CD14-positive monocyte (primary cell): ENCODE measurements at regions not wholly inside any gene's neighbourhood (a gene's known extent, or its start where the extent isn't known, plus 50 kb on each side); places are given as distances from the start of the nearest gene placed in this dataset.
A peak's percentile ranks its signal among the peaks of the same experiment; 100 is the strongest.

Experiments used
- DNase-seq, 3 donors: peaks; one replicate each; pipeline ENCODE4 v3.0.0-alpha.2; 2011 to 2022
- H2AFZ ChIP-seq: 2 replicates; pipeline ENCODE4 v1.6.0; 2012; ENCODE audit warnings: mild to moderate bottlenecking, low read depth, low read length, inconsistent platforms; ENCODE audit not compliant: insufficient read depth, poor library complexity, severe bottlenecking
- H3K27ac ChIP-seq, 2 donors: 1 replicate in 1 of 2; 2 replicates in 1 of 2; pipeline ENCODE4 v1.5.1; 2012 to 2013; ENCODE audit warnings: low read length in 2 of 2, control low read depth in 1 of 2, inconsistent platforms in 1 of 2, low read depth in 1 of 2, mild to moderate bottlenecking in 1 of 2
- H3K27me3 ChIP-seq, 2 donors: one replicate each; pipeline versions ENCODE4 v1.6.0 to v1.6.1; 2011 to 2013; ENCODE audit warnings: low read length in 2 of 2; ENCODE audit not compliant: control insufficient read depth in 2 of 2, insufficient read depth in 2 of 2
- H3K36me3 ChIP-seq, 2 donors: replicated peaks in 1 of 2; 1 replicate in 1 of 2; 2 replicates in 1 of 2; pipeline versions ENCODE4 v1.5.1 to v1.6.1; 2012 to 2013; ENCODE audit warnings: low read length in 2 of 2, control low read depth in 1 of 2, inconsistent platforms in 1 of 2, mild to moderate bottlenecking in 1 of 2; ENCODE audit not compliant: insufficient read depth in 2 of 2, control insufficient read depth in 1 of 2
- H3K4me1 ChIP-seq, 2 donors: 1 replicate in 1 of 2; 2 replicates in 1 of 2; pipeline versions ENCODE4 v1.5.1 to v1.6.1; 2012 to 2013; ENCODE audit warnings: low read length in 2 of 2, control low read depth in 1 of 2, inconsistent platforms in 1 of 2, mild to moderate bottlenecking in 1 of 2, moderate library complexity in 1 of 2; ENCODE audit not compliant: insufficient read depth in 2 of 2, control insufficient read depth in 1 of 2
- H3K4me2 ChIP-seq: replicated peaks from 2 replicates; pipeline ENCODE3; 2012; ENCODE audit warnings: low read length, moderate library complexity, mild to moderate bottlenecking; ENCODE audit not compliant: poor library complexity, severe bottlenecking; ENCODE audit errors: extremely low read depth
- H3K4me3 ChIP-seq, 3 experiments: fragments of 200-600 bp in 1 of 3; sonication (generic) in 1 of 3; replicated peaks in 1 of 3; 1 replicate in 2 of 3; 2 replicates in 1 of 3; pipeline ENCODE4 v1.5.1; 2011 to 2013; ENCODE audit warnings: low read length in 3 of 3, mild to moderate bottlenecking in 3 of 3, control low read depth in 2 of 3, low read depth in 2 of 3, inconsistent platforms in 1 of 3, moderate library complexity in 1 of 3
- H3K79me2 ChIP-seq: 2 replicates; pipeline ENCODE4 v1.6.0; 2012; ENCODE audit warnings: mild to moderate bottlenecking, control low read depth, inconsistent platforms, low read length, moderate library complexity; ENCODE audit not compliant: insufficient read depth
- H3K9ac ChIP-seq: 2 replicates; pipeline ENCODE4 v1.6.0; 2017; ENCODE audit warnings: low read length, mild to moderate bottlenecking; ENCODE audit not compliant: insufficient read depth, poor library complexity, severe bottlenecking
- H3K9me3 ChIP-seq, 2 donors: replicated peaks in 1 of 2; 1 replicate in 1 of 2; 2 replicates in 1 of 2; pipeline versions ENCODE4 v1.5.1 to v1.6.1; 2012 to 2013; ENCODE audit warnings: low read length in 2 of 2, control low read depth in 1 of 2; ENCODE audit not compliant: control insufficient read depth in 1 of 2, insufficient read depth in 1 of 2
- H4K20me1 ChIP-seq: 2 replicates; pipeline ENCODE4 v1.6.0; 2012; ENCODE audit warnings: mild to moderate bottlenecking, low read length, control low read depth, moderate library complexity; ENCODE audit not compliant: insufficient read depth
- H3K27ac Mint-ChIP-seq, 7 donors: one replicate each; pipeline ENCODE4 v1.8.0; 2020; ENCODE audit warnings: mild to moderate bottlenecking in 7 of 7, mixed read lengths in 7 of 7, moderate library complexity in 6 of 7, inconsistent platforms in 2 of 7
- H3K27me3 Mint-ChIP-seq, 3 donors: one replicate each; pipeline ENCODE4 v1.8.0; 2021 to 2022; ENCODE audit warnings: low read depth in 3 of 3, mild to moderate bottlenecking in 3 of 3, mixed read lengths in 3 of 3, moderate library complexity in 3 of 3, inconsistent platforms in 1 of 3
- H3K36me3 Mint-ChIP-seq, 2 donors: one replicate each; pipeline ENCODE4 v1.8.0; 2020; ENCODE audit warnings: mixed read lengths in 2 of 2, inconsistent platforms in 1 of 2, mild to moderate bottlenecking in 1 of 2
- H3K4me1 Mint-ChIP-seq: one replicate; pipeline ENCODE4 v1.8.0; 2020; ENCODE audit warnings: mild to moderate bottlenecking, mixed read lengths
- H3K4me3 Mint-ChIP-seq, 2 donors: one replicate each; pipeline ENCODE4 v1.8.0; 2020; ENCODE audit warnings: mild to moderate bottlenecking in 2 of 2, mixed read lengths in 2 of 2, moderate library complexity in 1 of 2
- H3K9me3 Mint-ChIP-seq, 7 donors: one replicate each; pipeline ENCODE4 v1.8.0; 2020 to 2022; ENCODE audit warnings: mixed read lengths in 7 of 7, mild to moderate bottlenecking in 6 of 7, moderate library complexity in 6 of 7, inconsistent platforms in 2 of 7
- CTCF ChIP-seq: fragments of 200-600 bp; IDR thresholded peaks from one replicate; pipeline ENCODE4 v1.8.0; 2022; ENCODE audit warnings: antibody characterized with exemption, mild to moderate bottlenecking
- WGBS: methylation state at CpG from one replicate; pipeline ENCODE4 v1.1.5; 2013; ENCODE audit warnings: missing lambda C conversion rate; ENCODE audit not compliant: insufficient coverage; 5-methylcytosine and 5-hydroxymethylcytosine counted together
- intact Hi-C, 2 donors: fragments of 100-400 bp; cut with micrococcal nuclease; formaldehyde crosslinking; loops; one replicate each; pipeline versions ENCODE4 v1.15.0 to v1.15.1; 2023

DNA sequence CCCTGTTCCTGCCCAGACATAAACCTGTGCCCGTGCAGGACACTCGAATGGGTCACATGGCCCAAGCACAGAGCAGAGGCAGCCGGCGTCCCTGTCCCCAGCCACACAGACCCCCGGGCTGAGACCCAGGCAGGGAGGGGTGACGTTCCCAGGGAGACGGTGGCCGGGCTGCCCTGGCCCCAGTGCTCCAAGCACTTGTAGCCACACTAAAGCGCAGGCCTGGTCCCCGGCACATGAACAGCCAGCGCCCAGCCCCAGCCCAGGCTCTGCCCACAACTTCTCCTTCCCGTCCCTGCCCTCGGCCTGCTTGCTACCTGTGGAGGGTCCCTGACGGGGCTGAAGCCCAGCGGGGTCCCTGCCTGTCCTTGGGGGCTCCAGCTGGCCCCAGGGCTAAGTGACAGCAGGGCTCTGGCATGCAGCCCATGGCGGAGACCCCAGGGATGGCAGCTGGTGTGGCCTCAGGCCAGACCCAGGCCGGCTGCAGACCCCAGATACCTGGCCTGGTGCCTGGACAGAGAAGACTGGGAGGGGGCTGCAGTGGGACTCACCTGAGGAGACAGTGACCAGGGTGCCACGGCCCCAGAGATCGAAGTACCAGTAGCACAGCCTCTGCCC is 338.4 kb downstream of the TMEM121 start:
- peaks cover 15 to 64% of the 10 kb centered on the region in 2 donors for H3K27me3 ChIP-seq
- intact Hi-C loops, result no loop called here
- TF ChIP-seq CTCF, result no peak
- no peak overlapping the region for H3K4me2 ChIP-seq
- no peak overlapping the region for H3K9ac ChIP-seq
- Mint-ChIP-seq H3K9me3 (peaks cover 0 to 14% (median 4%) of the 10 kb centered on the region in 7 donors), H3K27ac (no peak overlapping the region), H3K36me3 (peaks cover 0 to 6% of the 10 kb centered on the region in 2 donors), H3K4me1 (peaks cover 10% of the 10 kb centered on the region), H3K4me3 (peak overlapping the region in 1 of 2 donors; percentile 72), H3K27me3 (peaks cover 58 to 70% (median 64%) of the 10 kb centered on the region in 3 donors)
- 7% methylated on average over 17 of the region's 19 CpGs for WGBS
- H3K27ac ChIP-seq, result no peak overlapping the region
- H3K36me3 ChIP-seq, result no peaks in the 10 kb centered on the region
- no peak for DNase-seq
- no peaks in the 10 kb centered on the region for H4K20me1 ChIP-seq
- no peaks in the 10 kb centered on the region for H3K79me2 ChIP-seq
- H2AFZ ChIP-seq, result no peak overlapping the region
- peaks cover 15 to 16% of the 10 kb centered on the region in 2 donors for H3K9me3 ChIP-seq
- H3K4me1 ChIP-seq, result no peaks in the 10 kb centered on the region
- H3K4me3 ChIP-seq, result no peak overlapping the region

- H2AFZ ChIP-seq, result no peak overlapping the region
- Mint-ChIP-seq H3K27me3 (peaks cover 53 to 64% (median 58%) of the 10 kb centered on the region in 3 donors), H3K36me3 (peaks cover 0 to 6% of the 10 kb centered on the region in 2 donors), H3K4me3 (peak overlapping the region in 1 of 2 donors; percentile 53), H3K27ac (no peak overlapping the region), H3K4me1 (peaks cover 10% of the 10 kb centered on the region), H3K9me3 (peaks cover 0 to 14% (median 3%) of the 10 kb centered on the region in 7 donors)
- 25% methylated on average over 12 of the region's 15 CpGs for WGBS
- H4K20me1 ChIP-seq, result no peaks in the 10 kb centered on the region
- no peaks in the 10 kb centered on the region for H3K79me2 ChIP-seq
- H3K4me3 ChIP-seq, result no peak overlapping the region
- H3K9ac ChIP-seq, result no peak overlapping the region
- intact Hi-C loops, result no loop called here
- no peak overlapping the region for H3K27ac ChIP-seq
- no peaks in the 10 kb centered on the region for H3K36me3 ChIP-seq
- H3K4me2 ChIP-seq, result no peak overlapping the region
- TF ChIP-seq CTCF, result no peak
- H3K4me1 ChIP-seq, result no peaks in the 10 kb centered on the region
- peaks cover 15 to 16% of the 10 kb centered on the region in 2 donors for H3K9me3 ChIP-seq
- peaks cover 15 to 58% of the 10 kb centered on the region in 2 donors for H3K27me3 ChIP-seq
- no peak for DNase-seq
These were observed 339.0 kb downstream of the TMEM121 start for GRCh38 chr14:105865266-105865903.
